Sigmoid colon (tissue), 6 donors: ENCODE measurements at regions not wholly inside any gene's neighbourhood (a gene's known extent, or its start where the extent isn't known, plus 50 kb on each side); places are given as distances from the start of the nearest gene placed in this dataset.

ENCODE experiments used
- DNase-seq: peaks from one replicate; pipeline ENCODE4 v3.0.0-alpha.2; 2019
- H3K27ac ChIP-seq, 4 donors: fragments of 200-600 bp; sonication (generic); one replicate each; pipeline ENCODE4 v1.5.1; 2016 to 2019; ENCODE audit warnings: mild to moderate bottlenecking in 1 of 4
- H3K27me3 ChIP-seq, 3 donors: fragments of 200-600 bp; sonication (generic); one replicate each; pipeline ENCODE4 v1.5.1; 2019; ENCODE audit warnings: mild to moderate bottlenecking in 1 of 3
- H3K36me3 ChIP-seq, 4 donors: fragments of 200-600 bp; sonication (generic); one replicate each; pipeline ENCODE4 v1.5.1; 2016 to 2019
- H3K4me1 ChIP-seq, 4 donors: fragments of 200-600 bp; sonication (generic); one replicate each; pipeline ENCODE4 v1.5.1; 2017 to 2019
- H3K4me3 ChIP-seq, 4 donors: fragments of 200-600 bp; sonication (generic); one replicate each; pipeline ENCODE4 v1.5.1; 2017 to 2019; ENCODE audit warnings: mild to moderate bottlenecking in 2 of 4, moderate library complexity in 1 of 4
- H3K9me3 ChIP-seq, 4 donors: fragments of 200-600 bp in 3 of 4; sonication (generic) in 3 of 4; one replicate each; pipeline versions ENCODE4 v1.5.1 to v1.6.1; 2013 to 2019
- EP300 ChIP-seq, 4 donors: sonication (generic); formaldehyde crosslinking; IDR thresholded peaks; one replicate each; pipeline ENCODE4 v1.6.1; 2017; ENCODE audit warnings: antibody characterized with exemption in 4 of 4
- POLR2A ChIP-seq, 2 donors: fragments of 450-650 bp; IDR thresholded peaks; one replicate each; pipeline ENCODE4 v1.6.1; 2016; ENCODE audit warnings: antibody characterized with exemption in 2 of 2, mild to moderate bottlenecking in 2 of 2, moderate library complexity in 2 of 2
- POLR2AphosphoS5 ChIP-seq, 4 donors: sonication (generic); formaldehyde crosslinking; IDR thresholded peaks; one replicate each; pipeline ENCODE4 v1.6.1; 2017; ENCODE audit warnings: antibody characterized with exemption in 4 of 4
- WGBS, 2 donors: extraction: QIAGEN DNeasy Blood & Tissue Kit; methylation state at CpG; one replicate each; pipeline ENCODE4 v1.1.7; 2013; 5-methylcytosine and 5-hydroxymethylcytosine counted together
- intact Hi-C: fragments of 100-400 bp; cut with DNase I; formaldehyde crosslinking; loops from one replicate; pipeline ENCODE4 v1.15.1; 2023
- TF ChIP-seq, protein P1 (sequence below), 4 experiments: fragments of 450-650 bp in 3 of 4; fragments of 200-600 bp in 1 of 4; IDR thresholded peaks; one replicate each; pipeline ENCODE4 v1.5.1; 2016 to 2019; ENCODE audit warnings: antibody characterized with exemption in 4 of 4, mild to moderate bottlenecking in 3 of 4, moderate library complexity in 2 of 4
- donor health status: healthy with polysubstance abuse.
- donor health status: healthy.

GRCh38 chr5:156182174-156182967 lies 144.6 kb upstream of the SGCD start:
- Histone ChIP-seq H3K27me3 (no peaks in the 10 kb centered on the region), H3K4me3 (no peak overlapping the region), H3K9me3 (peaks cover 0 to 10% (median 3%) of the 10 kb centered on the region in 4 donors), H3K27ac (no peak overlapping the region), H3K36me3 (no peaks in the 10 kb centered on the region), H3K4me1 (no peaks in the 10 kb centered on the region)
- intact Hi-C loops, result no loop called here
- TF ChIP-seq, protein P1, sequence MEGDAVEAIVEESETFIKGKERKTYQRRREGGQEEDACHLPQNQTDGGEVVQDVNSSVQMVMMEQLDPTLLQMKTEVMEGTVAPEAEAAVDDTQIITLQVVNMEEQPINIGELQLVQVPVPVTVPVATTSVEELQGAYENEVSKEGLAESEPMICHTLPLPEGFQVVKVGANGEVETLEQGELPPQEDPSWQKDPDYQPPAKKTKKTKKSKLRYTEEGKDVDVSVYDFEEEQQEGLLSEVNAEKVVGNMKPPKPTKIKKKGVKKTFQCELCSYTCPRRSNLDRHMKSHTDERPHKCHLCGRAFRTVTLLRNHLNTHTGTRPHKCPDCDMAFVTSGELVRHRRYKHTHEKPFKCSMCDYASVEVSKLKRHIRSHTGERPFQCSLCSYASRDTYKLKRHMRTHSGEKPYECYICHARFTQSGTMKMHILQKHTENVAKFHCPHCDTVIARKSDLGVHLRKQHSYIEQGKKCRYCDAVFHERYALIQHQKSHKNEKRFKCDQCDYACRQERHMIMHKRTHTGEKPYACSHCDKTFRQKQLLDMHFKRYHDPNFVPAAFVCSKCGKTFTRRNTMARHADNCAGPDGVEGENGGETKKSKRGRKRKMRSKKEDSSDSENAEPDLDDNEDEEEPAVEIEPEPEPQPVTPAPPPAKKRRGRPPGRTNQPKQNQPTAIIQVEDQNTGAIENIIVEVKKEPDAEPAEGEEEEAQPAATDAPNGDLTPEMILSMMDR (IDR thresholded peaks at IDR 0.05), result no peak
- TF ChIP-seq EP300 (IDR thresholded peaks at IDR 0.05) (no peak), POLR2A (IDR thresholded peaks at IDR 0.05) (no peak), POLR2AphosphoS5 (IDR thresholded peaks at IDR 0.05) (no peak)
- no peak for DNase-seq
- whole genome bisulfite sequencing, 2 donors, result 82 to 88% methylated on average over 4 of the region's 4 CpGs

GRCh38 chr5:156186760-156187159 lies 140.2 kb upstream of the SGCD start:
- no peak for DNase-seq
- H3K27me3 ChIP-seq, result no peaks in the 10 kb centered on the region
- TF ChIP-seq EP300 (IDR thresholded peaks at IDR 0.05) (no peak), POLR2A (IDR thresholded peaks at IDR 0.05) (no peak), POLR2AphosphoS5 (IDR thresholded peaks at IDR 0.05) (no peak)
- TF ChIP-seq, protein P1 (IDR thresholded peaks at IDR 0.05), result no peak
- no peaks in the 10 kb centered on the region for H3K4me1 ChIP-seq
- no peak overlapping the region for H3K4me3 ChIP-seq
- H3K36me3 ChIP-seq, result no peaks in the 10 kb centered on the region
- H3K27ac ChIP-seq, result no peak overlapping the region
- 64 to 74% methylated on average over 1 of the region's 1 CpG for WGBS, 2 donors
- peaks cover 0 to 3% (median under 1%) of the 10 kb centered on the region in 4 donors for H3K9me3 ChIP-seq
- intact Hi-C loops, result no loop called here

GRCh38 chr5:156188016-156188415 lies 138.9 kb upstream of the SGCD start:
- intact Hi-C loops, result no loop called here
- TF ChIP-seq POLR2A (IDR thresholded peaks at IDR 0.05) (no peak), EP300 (IDR thresholded peaks at IDR 0.05) (no peak), POLR2AphosphoS5 (IDR thresholded peaks at IDR 0.05) (no peak)
- TF ChIP-seq, protein P1 (IDR thresholded peaks at IDR 0.05), result no peak
- Histone ChIP-seq H3K4me3 (no peak overlapping the region), H3K4me1 (no peaks in the 10 kb centered on the region), H3K27me3 (no peaks in the 10 kb centered on the region), H3K9me3 (peaks cover 0 to 4% (median 0%) of the 10 kb centered on the region in 4 donors), H3K27ac (no peak overlapping the region), H3K36me3 (no peaks in the 10 kb centered on the region)
- WGBS, 2 donors, result 55 to 74% methylated on average over 3 of the region's 3 CpGs
- DNase-seq, result no peak

GRCh38 chr5:156189628-156190027 lies 137.3 kb upstream of the SGCD start:
- no peaks in the 10 kb centered on the region for H3K27me3 ChIP-seq
- no peak overlapping the region for H3K4me3 ChIP-seq
- TF ChIP-seq POLR2AphosphoS5 (IDR thresholded peaks at IDR 0.05) (no peak), EP300 (IDR thresholded peaks at IDR 0.05) (no peak), POLR2A (IDR thresholded peaks at IDR 0.05) (no peak)
- TF ChIP-seq, protein P1 (IDR thresholded peaks at IDR 0.05), result no peak
- DNase-seq, result no peak
- WGBS, 2 donors, result 91 to 94% methylated on average over 4 of the region's 4 CpGs
- peaks cover 0 to 4% (median 0%) of the 10 kb centered on the region in 4 donors for H3K9me3 ChIP-seq
- no peak overlapping the region for H3K27ac ChIP-seq
- intact Hi-C loops, result no loop called here
- H3K36me3 ChIP-seq, result no peaks in the 10 kb centered on the region
- H3K4me1 ChIP-seq, result no peaks in the 10 kb centered on the region
